ENCODE measurements at regions not wholly inside any gene's neighbourhood (a gene's known extent, or its start where the extent isn't known, plus 50 kb on each side); places are given as distances from the start of the nearest gene placed in this dataset.

- H3K27ac ChIP-seq = no peak overlapping the region
- TF ChIP-seq ZFX (IDR thresholded peaks at IDR 0.05; ENCODE audit: borderline replicate concordance) = no peak
- no peak for TF ChIP-seq CTCF (IDR thresholded peaks at IDR 0.05)
Observed at GRCh38 chr14:101116486-101117130, 213.1 kb upstream of the RTL1 start.

GRCh38 chr14:101117543-101117942, 214.0 kb upstream of the RTL1 start:
- H3K27ac ChIP-seq = no peak overlapping the region
- TF ChIP-seq CTCF (IDR thresholded peaks at IDR 0.05) (no peak), ZFX (IDR thresholded peaks at IDR 0.05; ENCODE audit: borderline replicate concordance) (no peak)

- TF ChIP-seq ZFX (IDR thresholded peaks at IDR 0.05; ENCODE audit: borderline replicate concordance) (no peak), CTCF (IDR thresholded peaks at IDR 0.05) (no peak)
- no peak overlapping the region for H3K27ac ChIP-seq
Observed at GRCh38 chr14:101118233-101118632, 214.7 kb upstream of the RTL1 start.

GRCh38 chr14:101118746-101119591, 215.4 kb upstream of the RTL1 start:
- no peak overlapping the region for H3K27ac ChIP-seq
- TF ChIP-seq ZFX (IDR thresholded peaks at IDR 0.05; ENCODE audit: borderline replicate concordance) (no peak), CTCF (IDR thresholded peaks at IDR 0.05) (no peak)

- no peak for TF ChIP-seq ZFX (IDR thresholded peaks at IDR 0.05; ENCODE audit: borderline replicate concordance)
- no peak for TF ChIP-seq CTCF (IDR thresholded peaks at IDR 0.05)
- H3K27ac ChIP-seq = no peak overlapping the region
Observed at GRCh38 chr14:101119830-101120571, 216.5 kb upstream of the RTL1 start.

- TF ChIP-seq CTCF (IDR thresholded peaks at IDR 0.05) (no peak), ZFX (IDR thresholded peaks at IDR 0.05; ENCODE audit: borderline replicate concordance) (no peak)
- H3K27ac ChIP-seq = no peak overlapping the region
Observed at GRCh38 chr14:101120641-101121507, 217.4 kb upstream of the RTL1 start.

All from 22Rv1 (cell line).